ENCODE measurements at regions not wholly inside any gene's neighbourhood (a gene's known extent, or its start where the extent isn't known, plus 50 kb on each side); places are given as distances from the start of the nearest gene placed in this dataset.

DNA sequence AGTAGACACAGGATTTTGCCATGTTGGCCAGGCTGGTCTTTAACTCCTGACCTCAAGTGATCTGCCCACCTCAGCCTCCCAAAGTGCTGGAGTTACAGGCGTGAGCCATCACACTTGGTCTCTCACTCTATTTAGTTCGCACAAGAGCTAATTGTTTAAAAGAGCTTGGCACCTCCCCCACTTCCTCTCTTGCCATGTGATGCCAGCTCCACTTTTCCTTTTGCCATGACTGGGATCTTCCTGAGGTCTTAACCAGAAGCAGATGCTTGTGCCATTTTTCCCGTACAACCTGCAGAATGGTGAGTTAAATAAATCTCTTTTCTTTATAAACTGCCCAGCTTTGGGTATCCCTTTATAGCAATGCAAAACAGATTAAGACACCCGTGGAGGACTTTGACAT is 200.1 kb upstream of the FRMD6 start:
- Histone ChIP-seq H3K27ac (ENCODE audit: extremely low read depth, low read depth, low read length) (no peak overlapping the region), H3K36me3 (ENCODE audit: control insufficient read depth in 2 of 2, insufficient read depth in 1 of 2, low read length in 2 of 2) (no peaks in the 10 kb centered on the region), H3K4me3 (ENCODE audit: low read depth, low read length) (no peak overlapping the region), H3K9me3 (ENCODE audit: control insufficient read depth, insufficient read depth, low read depth, low read length) (no peaks in the 10 kb centered on the region), H3K4me1 (ENCODE audit: control insufficient read depth, insufficient read depth, low read length) (no peaks in the 10 kb centered on the region)
- ChIA-PET POLR2A (no interaction called here), CTCF (interaction anchor here (0.9 kb wide), 1 partner anchor 11 kb away, joined by 5 read pairs; no protein-coding TSS in a partner anchor)
- TF ChIP-seq, protein P1, sequence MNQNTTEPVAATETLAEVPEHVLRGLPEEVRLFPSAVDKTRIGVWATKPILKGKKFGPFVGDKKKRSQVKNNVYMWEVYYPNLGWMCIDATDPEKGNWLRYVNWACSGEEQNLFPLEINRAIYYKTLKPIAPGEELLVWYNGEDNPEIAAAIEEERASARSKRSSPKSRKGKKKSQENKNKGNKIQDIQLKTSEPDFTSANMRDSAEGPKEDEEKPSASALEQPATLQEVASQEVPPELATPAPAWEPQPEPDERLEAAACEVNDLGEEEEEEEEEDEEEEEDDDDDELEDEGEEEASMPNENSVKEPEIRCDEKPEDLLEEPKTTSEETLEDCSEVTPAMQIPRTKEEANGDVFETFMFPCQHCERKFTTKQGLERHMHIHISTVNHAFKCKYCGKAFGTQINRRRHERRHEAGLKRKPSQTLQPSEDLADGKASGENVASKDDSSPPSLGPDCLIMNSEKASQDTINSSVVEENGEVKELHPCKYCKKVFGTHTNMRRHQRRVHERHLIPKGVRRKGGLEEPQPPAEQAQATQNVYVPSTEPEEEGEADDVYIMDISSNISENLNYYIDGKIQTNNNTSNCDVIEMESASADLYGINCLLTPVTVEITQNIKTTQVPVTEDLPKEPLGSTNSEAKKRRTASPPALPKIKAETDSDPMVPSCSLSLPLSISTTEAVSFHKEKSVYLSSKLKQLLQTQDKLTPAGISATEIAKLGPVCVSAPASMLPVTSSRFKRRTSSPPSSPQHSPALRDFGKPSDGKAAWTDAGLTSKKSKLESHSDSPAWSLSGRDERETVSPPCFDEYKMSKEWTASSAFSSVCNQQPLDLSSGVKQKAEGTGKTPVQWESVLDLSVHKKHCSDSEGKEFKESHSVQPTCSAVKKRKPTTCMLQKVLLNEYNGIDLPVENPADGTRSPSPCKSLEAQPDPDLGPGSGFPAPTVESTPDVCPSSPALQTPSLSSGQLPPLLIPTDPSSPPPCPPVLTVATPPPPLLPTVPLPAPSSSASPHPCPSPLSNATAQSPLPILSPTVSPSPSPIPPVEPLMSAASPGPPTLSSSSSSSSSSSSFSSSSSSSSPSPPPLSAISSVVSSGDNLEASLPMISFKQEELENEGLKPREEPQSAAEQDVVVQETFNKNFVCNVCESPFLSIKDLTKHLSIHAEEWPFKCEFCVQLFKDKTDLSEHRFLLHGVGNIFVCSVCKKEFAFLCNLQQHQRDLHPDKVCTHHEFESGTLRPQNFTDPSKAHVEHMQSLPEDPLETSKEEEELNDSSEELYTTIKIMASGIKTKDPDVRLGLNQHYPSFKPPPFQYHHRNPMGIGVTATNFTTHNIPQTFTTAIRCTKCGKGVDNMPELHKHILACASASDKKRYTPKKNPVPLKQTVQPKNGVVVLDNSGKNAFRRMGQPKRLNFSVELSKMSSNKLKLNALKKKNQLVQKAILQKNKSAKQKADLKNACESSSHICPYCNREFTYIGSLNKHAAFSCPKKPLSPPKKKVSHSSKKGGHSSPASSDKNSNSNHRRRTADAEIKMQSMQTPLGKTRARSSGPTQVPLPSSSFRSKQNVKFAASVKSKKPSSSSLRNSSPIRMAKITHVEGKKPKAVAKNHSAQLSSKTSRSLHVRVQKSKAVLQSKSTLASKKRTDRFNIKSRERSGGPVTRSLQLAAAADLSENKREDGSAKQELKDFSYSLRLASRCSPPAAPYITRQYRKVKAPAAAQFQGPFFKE (tag by site-specific recombination; IDR thresholded peaks at IDR 0.05; ENCODE audit: borderline replicate concordance): no peak
- TF ChIP-seq ZNF248 (tag by site-specific recombination; IDR thresholded peaks at IDR 0.05): no peak

- no peaks in the 10 kb centered on the region for H3K36me3 ChIP-seq (ENCODE audit: control insufficient read depth in 2 of 2, insufficient read depth in 1 of 2, low read length in 2 of 2)
- no peaks in the 10 kb centered on the region for H3K9me3 ChIP-seq (ENCODE audit: control insufficient read depth, insufficient read depth, low read depth, low read length)
- H3K4me3 ChIP-seq (ENCODE audit: low read depth, low read length): no peak overlapping the region
- CTCF ChIA-PET: no interaction called here
- H3K4me1 ChIP-seq (ENCODE audit: control insufficient read depth, insufficient read depth, low read length): no peaks in the 10 kb centered on the region
- no peak overlapping the region for H3K27ac ChIP-seq (ENCODE audit: extremely low read depth, low read depth, low read length)
- POLR2A ChIA-PET: no interaction called here
- TF ChIP-seq ZNF16 (tag by site-specific recombination; IDR thresholded peaks at IDR 0.05; ENCODE audit: low read depth): no peak
- TF ChIP-seq, protein P2, sequence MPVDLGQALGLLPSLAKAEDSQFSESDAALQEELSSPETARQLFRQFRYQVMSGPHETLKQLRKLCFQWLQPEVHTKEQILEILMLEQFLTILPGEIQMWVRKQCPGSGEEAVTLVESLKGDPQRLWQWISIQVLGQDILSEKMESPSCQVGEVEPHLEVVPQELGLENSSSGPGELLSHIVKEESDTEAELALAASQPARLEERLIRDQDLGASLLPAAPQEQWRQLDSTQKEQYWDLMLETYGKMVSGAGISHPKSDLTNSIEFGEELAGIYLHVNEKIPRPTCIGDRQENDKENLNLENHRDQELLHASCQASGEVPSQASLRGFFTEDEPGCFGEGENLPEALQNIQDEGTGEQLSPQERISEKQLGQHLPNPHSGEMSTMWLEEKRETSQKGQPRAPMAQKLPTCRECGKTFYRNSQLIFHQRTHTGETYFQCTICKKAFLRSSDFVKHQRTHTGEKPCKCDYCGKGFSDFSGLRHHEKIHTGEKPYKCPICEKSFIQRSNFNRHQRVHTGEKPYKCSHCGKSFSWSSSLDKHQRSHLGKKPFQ (tag by site-specific recombination; IDR thresholded peaks at IDR 0.05): no peak
- no peak for TF ChIP-seq ZNF350 (tag by site-specific recombination; IDR thresholded peaks at IDR 0.05)
- TF ChIP-seq, protein P3, sequence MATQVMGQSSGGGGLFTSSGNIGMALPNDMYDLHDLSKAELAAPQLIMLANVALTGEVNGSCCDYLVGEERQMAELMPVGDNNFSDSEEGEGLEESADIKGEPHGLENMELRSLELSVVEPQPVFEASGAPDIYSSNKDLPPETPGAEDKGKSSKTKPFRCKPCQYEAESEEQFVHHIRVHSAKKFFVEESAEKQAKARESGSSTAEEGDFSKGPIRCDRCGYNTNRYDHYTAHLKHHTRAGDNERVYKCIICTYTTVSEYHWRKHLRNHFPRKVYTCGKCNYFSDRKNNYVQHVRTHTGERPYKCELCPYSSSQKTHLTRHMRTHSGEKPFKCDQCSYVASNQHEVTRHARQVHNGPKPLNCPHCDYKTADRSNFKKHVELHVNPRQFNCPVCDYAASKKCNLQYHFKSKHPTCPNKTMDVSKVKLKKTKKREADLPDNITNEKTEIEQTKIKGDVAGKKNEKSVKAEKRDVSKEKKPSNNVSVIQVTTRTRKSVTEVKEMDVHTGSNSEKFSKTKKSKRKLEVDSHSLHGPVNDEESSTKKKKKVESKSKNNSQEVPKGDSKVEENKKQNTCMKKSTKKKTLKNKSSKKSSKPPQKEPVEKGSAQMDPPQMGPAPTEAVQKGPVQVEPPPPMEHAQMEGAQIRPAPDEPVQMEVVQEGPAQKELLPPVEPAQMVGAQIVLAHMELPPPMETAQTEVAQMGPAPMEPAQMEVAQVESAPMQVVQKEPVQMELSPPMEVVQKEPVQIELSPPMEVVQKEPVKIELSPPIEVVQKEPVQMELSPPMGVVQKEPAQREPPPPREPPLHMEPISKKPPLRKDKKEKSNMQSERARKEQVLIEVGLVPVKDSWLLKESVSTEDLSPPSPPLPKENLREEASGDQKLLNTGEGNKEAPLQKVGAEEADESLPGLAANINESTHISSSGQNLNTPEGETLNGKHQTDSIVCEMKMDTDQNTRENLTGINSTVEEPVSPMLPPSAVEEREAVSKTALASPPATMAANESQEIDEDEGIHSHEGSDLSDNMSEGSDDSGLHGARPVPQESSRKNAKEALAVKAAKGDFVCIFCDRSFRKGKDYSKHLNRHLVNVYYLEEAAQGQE (tag by site-specific recombination; IDR thresholded peaks at IDR 0.05): no peak
- TF ChIP-seq MZF1 (tag by site-specific recombination; IDR thresholded peaks at IDR 0.05; ENCODE audit: borderline replicate concordance): no peak
- no peak for TF ChIP-seq YY2 (tag by site-specific recombination; IDR thresholded peaks at IDR 0.05)
- TF ChIP-seq FEZF1 (tag by site-specific recombination; IDR thresholded peaks at IDR 0.05): no peak
- no peak for TF ChIP-seq ZXDB (tag by site-specific recombination; IDR thresholded peaks at IDR 0.05)
- TF ChIP-seq ZEB2 (tag by site-specific recombination; IDR thresholded peaks at IDR 0.05): no peak
- no peak for TF ChIP-seq ZNF114 (tag by site-specific recombination; IDR thresholded peaks at IDR 0.05)
- no peak for TF ChIP-seq ZNF302 (tag by site-specific recombination; IDR thresholded peaks at IDR 0.05; ENCODE audit: low read depth)
- TF ChIP-seq ZSCAN18 (tag by site-specific recombination; IDR thresholded peaks at IDR 0.05): no peak
- no peak for TF ChIP-seq ZFP37 (tag by site-specific recombination; IDR thresholded peaks at IDR 0.05)
- TF ChIP-seq ZNF621 (tag by site-specific recombination; IDR thresholded peaks at IDR 0.05): no peak
These were observed 197.8 kb upstream of the FRMD6 start for GRCh38 chr14:51453869-51454268.
